Progenitor cell of endocrine pancreas (in vitro differentiated cells): ENCODE measurements at regions not wholly inside any gene's neighbourhood (a gene's known extent, or its start where the extent isn't known, plus 50 kb on each side); places are given as distances from the start of the nearest gene placed in this dataset.

Experiments used
- DNase-seq: peaks from one replicate; pipeline ENCODE4 v3.0.0; 2021; ENCODE audit warnings: low spot score; ENCODE audit not compliant: unreplicated experiment
- H3K27ac Mint-ChIP-seq: 2 replicates; pipeline ENCODE4 v1.8.0; 2021; ENCODE audit warnings: mild to moderate bottlenecking, moderate library complexity, mixed read lengths
- H3K27me3 Mint-ChIP-seq: 2 replicates; pipeline ENCODE4 v1.8.0; 2021; ENCODE audit warnings: mixed read lengths
- H3K36me3 Mint-ChIP-seq: 2 replicates; pipeline ENCODE4 v1.8.0; 2022; ENCODE audit warnings: mixed read lengths; ENCODE audit not compliant: insufficient read depth
- H3K4me1 Mint-ChIP-seq: 2 replicates; pipeline ENCODE4 v1.8.0; 2021; ENCODE audit warnings: low read depth, mixed read lengths
- H3K4me3 Mint-ChIP-seq: 2 replicates; pipeline ENCODE4 v1.8.0; 2021; ENCODE audit warnings: low read depth, mild to moderate bottlenecking, moderate library complexity, mixed read lengths
- H3K9me3 Mint-ChIP-seq: 2 replicates; pipeline ENCODE4 v1.8.0; 2021; ENCODE audit warnings: low read depth, mixed read lengths
- CTCF ChIP-seq: fragments of 200-600 bp; sonication (generic); IDR thresholded peaks from one replicate; pipeline ENCODE4 v1.5.0; 2021; ENCODE audit warnings: antibody characterized with exemption, mild to moderate bottlenecking; ENCODE audit not compliant: unreplicated experiment

- no peaks in the 10 kb centered on the region for H3K4me1 Mint-ChIP-seq
- no peak overlapping the region for H3K4me3 Mint-ChIP-seq
- no peak overlapping the region for H3K27ac Mint-ChIP-seq
- H3K9me3 Mint-ChIP-seq = no peaks in the 10 kb centered on the region
- no peak for DNase-seq
- no peaks in the 10 kb centered on the region for H3K27me3 Mint-ChIP-seq
- no peak for TF ChIP-seq CTCF
- no peaks in the 10 kb centered on the region for H3K36me3 Mint-ChIP-seq
These were observed 166.6 kb upstream of the GORAB start for GRCh38 chr1:170365331-170365730.

DNA sequence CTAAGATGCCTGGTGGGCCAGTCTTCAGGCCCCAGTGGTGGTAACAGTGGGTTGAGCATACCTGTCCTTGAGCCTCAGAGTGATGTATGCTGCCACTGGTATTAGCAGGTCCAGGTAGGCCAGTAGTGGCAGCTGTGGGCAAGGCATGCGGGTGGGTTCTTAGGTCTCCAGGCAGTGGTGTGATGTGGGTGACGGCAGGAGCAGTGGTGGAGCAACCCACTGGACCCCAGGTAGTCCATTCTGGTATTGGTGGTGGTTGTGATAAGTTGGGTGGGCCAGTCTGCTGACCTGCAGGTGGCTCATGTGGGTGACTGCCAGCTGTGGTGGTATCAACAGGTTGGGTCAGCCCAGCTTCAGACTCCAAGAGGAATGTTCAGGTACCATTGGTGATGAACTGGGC, 165.0 kb upstream of the GORAB start:
- TF ChIP-seq CTCF = no peak
- Mint-ChIP-seq H3K27me3 (no peaks in the 10 kb centered on the region), H3K9me3 (no peaks in the 10 kb centered on the region), H3K4me3 (no peak overlapping the region), H3K36me3 (no peaks in the 10 kb centered on the region), H3K4me1 (no peaks in the 10 kb centered on the region), H3K27ac (no peak overlapping the region)
- no peak for DNase-seq

- TF ChIP-seq CTCF = no peak
- Mint-ChIP-seq H3K27ac (no peak overlapping the region), H3K27me3 (no peaks in the 10 kb centered on the region), H3K4me3 (no peak overlapping the region), H3K36me3 (no peaks in the 10 kb centered on the region), H3K4me1 (no peaks in the 10 kb centered on the region), H3K9me3 (no peaks in the 10 kb centered on the region)
- no peak for DNase-seq
These were observed 164.4 kb upstream of the GORAB start for GRCh38 chr1:170367615-170368014.

DNA sequence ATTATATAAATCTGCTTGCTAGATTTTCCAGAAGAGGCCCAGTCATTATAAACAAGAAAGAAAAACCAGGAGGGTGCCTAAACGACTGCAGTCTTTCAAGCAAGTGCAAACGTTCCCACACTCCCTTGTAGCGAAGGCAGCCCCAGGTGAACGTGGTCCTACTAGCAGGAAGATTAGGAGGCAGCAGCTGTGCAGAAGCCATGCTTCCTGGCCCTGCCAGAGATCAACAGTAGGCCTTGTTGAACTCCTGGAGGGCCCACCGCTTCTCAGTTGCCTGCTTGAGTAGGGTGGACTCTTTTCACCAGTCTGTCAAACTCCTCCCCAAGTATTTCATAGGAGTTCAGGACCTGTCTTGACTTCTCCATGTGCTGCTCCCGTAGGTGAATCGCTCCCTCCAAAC, 163.0 kb upstream of the GORAB start:
- DNase-seq = no peak
- Mint-ChIP-seq H3K4me1 (no peaks in the 10 kb centered on the region), H3K9me3 (no peaks in the 10 kb centered on the region), H3K27ac (no peak overlapping the region), H3K4me3 (no peak overlapping the region), H3K36me3 (no peaks in the 10 kb centered on the region), H3K27me3 (no peaks in the 10 kb centered on the region)
- TF ChIP-seq CTCF = no peak

DNA sequence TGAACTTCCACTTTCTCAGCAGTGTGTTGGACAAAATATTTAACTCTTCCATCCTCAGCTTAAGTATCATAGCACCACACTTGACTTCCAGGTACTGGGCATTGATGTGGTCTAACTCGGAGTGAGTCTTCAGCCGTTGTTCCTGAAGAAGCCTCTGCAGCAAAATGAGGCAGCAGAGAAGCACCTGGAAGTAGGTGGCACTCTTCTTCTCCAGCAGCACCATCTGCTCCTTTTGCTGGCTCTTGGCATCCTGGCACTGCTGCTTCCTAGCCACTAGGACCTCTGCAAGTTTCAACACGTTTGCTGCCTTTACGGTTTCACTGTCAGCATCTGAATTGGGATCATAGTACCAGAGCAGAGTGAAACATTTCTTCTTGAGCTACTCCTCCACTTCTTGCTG, 162.5 kb upstream of the GORAB start:
- H3K36me3 Mint-ChIP-seq = no peaks in the 10 kb centered on the region
- H3K27ac Mint-ChIP-seq = no peak overlapping the region
- DNase-seq = no peak
- H3K27me3 Mint-ChIP-seq = no peaks in the 10 kb centered on the region
- no peak overlapping the region for H3K4me3 Mint-ChIP-seq
- no peaks in the 10 kb centered on the region for H3K4me1 Mint-ChIP-seq
- no peaks in the 10 kb centered on the region for H3K9me3 Mint-ChIP-seq
- TF ChIP-seq CTCF = no peak
